Psoas muscle (tissue), 7 donors: ENCODE measurements at regions not wholly inside any gene's neighbourhood (a gene's known extent, or its start where the extent isn't known, plus 50 kb on each side); places are given as distances from the start of the nearest gene placed in this dataset.

ENCODE experiments used
- ATAC-seq, 4 donors: fragments of 200-7000 bp; cut with Tn5 transposase; one replicate each; pipeline ENCODE4 v1.9.1; 2020; ENCODE audit warnings: moderate library complexity in 3 of 4, mild to moderate bottlenecking in 2 of 4
- DNase-seq, 2 donors: peaks; one replicate each; pipeline ENCODE4 v3.0.0-alpha.2; 2020
- H3K27ac ChIP-seq: fragments of 200-600 bp; one replicate; pipeline ENCODE4 v1.8.0; 2022
- H3K27me3 ChIP-seq, 3 donors: fragments of 200-600 bp in 1 of 3; one replicate each; pipeline versions ENCODE4 v1.6.1 to v1.8.0; 2013 to 2022; ENCODE audit warnings: low read length in 2 of 3, mild to moderate bottlenecking in 2 of 3, moderate library complexity in 1 of 3; ENCODE audit not compliant: insufficient read depth in 3 of 3
- H3K36me3 ChIP-seq, 2 donors: fragments of 200-600 bp in 1 of 2; one replicate each; pipeline versions ENCODE4 v1.6.1 to v1.8.0; 2013 to 2022; ENCODE audit warnings: low read depth in 1 of 2, mild to moderate bottlenecking in 1 of 2, moderate library complexity in 1 of 2; ENCODE audit not compliant: insufficient read depth in 1 of 2
- H3K4me1 ChIP-seq: fragments of 200-600 bp; one replicate; pipeline ENCODE4 v1.8.0; 2022
- H3K4me3 ChIP-seq: fragments of 200-600 bp; one replicate; pipeline ENCODE4 v1.8.0; 2022; ENCODE audit warnings: mild to moderate bottlenecking
- H3K9me3 ChIP-seq: fragments of 200-600 bp; one replicate; pipeline ENCODE4 v1.8.0; 2022
- CTCF ChIP-seq: fragments of 200-600 bp; IDR thresholded peaks from one replicate; pipeline ENCODE4 v1.8.0; 2022; ENCODE audit warnings: antibody characterized with exemption
- WGBS, 3 donors: extraction: QIAGEN DNeasy Blood & Tissue Kit; methylation state at CpG; one replicate each; pipeline versions ENCODE4 v1.1.6 to v1.1.7; 2013; 5-methylcytosine and 5-hydroxymethylcytosine counted together
- intact Hi-C, 2 donors: fragments of 100-400 bp; cut with DNase I; formaldehyde crosslinking; loops; one replicate each; pipeline versions ENCODE4 v1.11.0 to v1.14.2; 2022
- donor health status: healthy with polysubstance abuse.
- donor health status: DM: no; HTN: no; CAD: no; lungs with moderate emphysema.
- donor health status: Bipolar disorder and iron deficiency.
- donor health status: healthy.
- donor health status: DM: yes; HTN: yes; CAD: no.
- donor health status: DM: no; HTN: no; CAD: no.
- donor health status: DM: yes; HTN: yes; CAD: no.

- Histone ChIP-seq H3K27me3 (no peaks in the 10 kb centered on the region), H3K4me3 (no peak overlapping the region), H3K27ac (no peak overlapping the region), H3K36me3 (no peaks in the 10 kb centered on the region), H3K9me3 (no peaks in the 10 kb centered on the region), H3K4me1 (no peaks in the 10 kb centered on the region)
- DNase-seq (no peak), ATAC-seq (no peak)
- no peak for TF ChIP-seq CTCF
- intact Hi-C loops = no loop called here
- WGBS, 3 donors = 66 to 69% (median 67%) methylated on average over 2 of the region's 2 CpGs
Observed at GRCh38 chr14:42654707-42655106, 1048.0 kb downstream of the LRFN5 start.

GRCh38 chr14:42642787-42643186 is 1036.1 kb downstream of the LRFN5 start:
- 88 to 94% (median 88%) methylated on average over 3 of the region's 3 CpGs for WGBS, 3 donors
- Histone ChIP-seq H3K4me3 (no peak overlapping the region), H3K9me3 (no peaks in the 10 kb centered on the region), H3K4me1 (no peaks in the 10 kb centered on the region), H3K36me3 (no peaks in the 10 kb centered on the region), H3K27ac (no peak overlapping the region), H3K27me3 (no peaks in the 10 kb centered on the region)
- ATAC-seq = no peak
- intact Hi-C loops = no loop called here
- no peak for DNase-seq
- no peak for TF ChIP-seq CTCF

- WGBS, 3 donors = 72 to 82% (median 75%) methylated on average over 6 of the region's 6 CpGs
- no peak for TF ChIP-seq CTCF
- no peak overlapping the region for H3K27ac ChIP-seq
Observed at GRCh38 chr14:42633504-42634095, 1026.9 kb downstream of the LRFN5 start.

DNA sequence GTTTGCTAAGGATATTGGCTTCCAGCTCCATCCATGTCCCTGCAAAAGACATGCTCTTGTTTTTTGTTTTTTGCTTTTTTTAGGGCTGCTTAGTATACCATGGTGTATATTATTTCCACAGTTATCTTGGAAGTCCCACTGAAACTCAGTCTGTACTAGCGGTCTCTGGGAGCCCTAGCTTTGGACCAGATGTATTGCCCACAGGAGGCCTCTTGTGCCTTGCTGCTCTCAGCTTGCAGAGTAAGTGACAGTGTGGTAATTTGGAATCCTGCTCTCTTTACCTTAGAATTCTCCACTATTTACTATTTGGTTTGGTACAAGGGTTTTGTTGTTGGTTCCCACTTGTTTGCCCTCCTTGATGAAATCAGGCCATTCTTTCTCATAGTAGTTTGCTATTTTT is 1022.9 kb downstream of the LRFN5 start:
- Histone ChIP-seq H3K27me3 (no peaks in the 10 kb centered on the region), H3K4me3 (no peak overlapping the region), H3K4me1 (no peaks in the 10 kb centered on the region), H3K9me3 (no peaks in the 10 kb centered on the region), H3K27ac (no peak overlapping the region), H3K36me3 (no peaks in the 10 kb centered on the region)
- intact Hi-C loops = no loop called here
- 76 to 83% (median 80%) methylated on average over 1 of the region's 1 CpG for WGBS, 3 donors
- DNase-seq (no peak), ATAC-seq (no peak)
- TF ChIP-seq CTCF = no peak

More at GRCh38 chr14:42633504-42634095, 1026.9 kb downstream of the LRFN5 start:
- DNase-seq (no peak), ATAC-seq (no peak)
- H3K9me3 ChIP-seq = no peaks in the 10 kb centered on the region
- no peaks in the 10 kb centered on the region for H3K4me1 ChIP-seq
- no peak overlapping the region for H3K4me3 ChIP-seq
- no peaks in the 10 kb centered on the region for H3K27me3 ChIP-seq
- H3K36me3 ChIP-seq = no peaks in the 10 kb centered on the region
- intact Hi-C loops = no loop called here

- no peaks in the 10 kb centered on the region for H3K27me3 ChIP-seq
- H3K36me3 ChIP-seq = no peaks in the 10 kb centered on the region
- H3K9me3 ChIP-seq = no peaks in the 10 kb centered on the region
- 69 to 74% (median 69%) methylated on average over 1 of the region's 1 CpG for WGBS, 3 donors
- ATAC-seq (no peak), DNase-seq (no peak)
- TF ChIP-seq CTCF = no peak
- no peaks in the 10 kb centered on the region for H3K4me1 ChIP-seq
- no peak overlapping the region for H3K4me3 ChIP-seq
- intact Hi-C loops = no loop called here
- no peak overlapping the region for H3K27ac ChIP-seq
Observed at GRCh38 chr14:42628602-42629001, 1021.9 kb downstream of the LRFN5 start.
